ENCODE measurements at regions not wholly inside any gene's neighbourhood (a gene's known extent, or its start where the extent isn't known, plus 50 kb on each side); places are given as distances from the start of the nearest gene placed in this dataset.

DNA sequence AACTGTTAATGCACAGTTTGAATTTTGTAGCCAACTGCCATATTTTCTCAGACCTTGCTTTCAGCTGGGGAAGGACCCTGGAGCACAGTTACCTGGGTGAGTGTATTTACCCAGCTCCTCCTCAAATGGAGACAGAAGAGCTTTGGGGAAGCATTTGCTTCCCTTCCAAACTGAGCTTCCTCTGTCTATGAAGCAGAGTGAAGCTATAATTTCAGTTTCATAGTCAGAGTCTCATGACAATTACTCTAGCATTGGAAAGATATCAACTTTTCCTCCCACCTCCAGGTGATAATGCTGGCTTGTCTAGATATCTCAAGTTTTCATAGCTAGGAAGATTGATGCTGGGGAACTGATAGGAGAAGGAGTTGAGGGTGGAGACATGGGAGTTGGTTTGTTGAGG, 406.4 kb upstream of the CLINT1 start:
- no peak for ATAC-seq (ENCODE audit: insufficient read depth, low FRiP score)
- Histone ChIP-seq H3K4me3 (no peak overlapping the region), H3K36me3 (ENCODE audit: control insufficient read depth in 4 of 4, insufficient read depth in 4 of 4, low read length in 4 of 4) (no peaks in the 10 kb centered on the region), H3K27ac (ENCODE audit: low read depth in 1 of 2, low read length in 1 of 2) (no peak overlapping the region), H3K9ac (ENCODE audit: insufficient read depth in 1 of 2, low read length in 2 of 2) (no peak overlapping the region), H3K4me1 (ENCODE audit: control insufficient read depth in 5 of 5, insufficient read depth in 5 of 5, low read length in 5 of 5) (no peaks in the 10 kb centered on the region), H3K9me3 (ENCODE audit: control insufficient read depth in 4 of 4, insufficient read depth in 3 of 4, low read length in 3 of 4) (peaks cover 0 to 9% (median 1%) of the 10 kb centered on the region in 4 donors), H3K27me3 (ENCODE audit: control insufficient read depth in 3 of 3, insufficient read depth in 3 of 3, low read length in 2 of 3) (no peaks in the 10 kb centered on the region)
- TF ChIP-seq, protein P1, sequence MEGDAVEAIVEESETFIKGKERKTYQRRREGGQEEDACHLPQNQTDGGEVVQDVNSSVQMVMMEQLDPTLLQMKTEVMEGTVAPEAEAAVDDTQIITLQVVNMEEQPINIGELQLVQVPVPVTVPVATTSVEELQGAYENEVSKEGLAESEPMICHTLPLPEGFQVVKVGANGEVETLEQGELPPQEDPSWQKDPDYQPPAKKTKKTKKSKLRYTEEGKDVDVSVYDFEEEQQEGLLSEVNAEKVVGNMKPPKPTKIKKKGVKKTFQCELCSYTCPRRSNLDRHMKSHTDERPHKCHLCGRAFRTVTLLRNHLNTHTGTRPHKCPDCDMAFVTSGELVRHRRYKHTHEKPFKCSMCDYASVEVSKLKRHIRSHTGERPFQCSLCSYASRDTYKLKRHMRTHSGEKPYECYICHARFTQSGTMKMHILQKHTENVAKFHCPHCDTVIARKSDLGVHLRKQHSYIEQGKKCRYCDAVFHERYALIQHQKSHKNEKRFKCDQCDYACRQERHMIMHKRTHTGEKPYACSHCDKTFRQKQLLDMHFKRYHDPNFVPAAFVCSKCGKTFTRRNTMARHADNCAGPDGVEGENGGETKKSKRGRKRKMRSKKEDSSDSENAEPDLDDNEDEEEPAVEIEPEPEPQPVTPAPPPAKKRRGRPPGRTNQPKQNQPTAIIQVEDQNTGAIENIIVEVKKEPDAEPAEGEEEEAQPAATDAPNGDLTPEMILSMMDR (IDR thresholded peaks at IDR 0.05; ENCODE audit: control extremely low read depth, extremely low read depth): no peak
- DNase-seq: no peak

DNA sequence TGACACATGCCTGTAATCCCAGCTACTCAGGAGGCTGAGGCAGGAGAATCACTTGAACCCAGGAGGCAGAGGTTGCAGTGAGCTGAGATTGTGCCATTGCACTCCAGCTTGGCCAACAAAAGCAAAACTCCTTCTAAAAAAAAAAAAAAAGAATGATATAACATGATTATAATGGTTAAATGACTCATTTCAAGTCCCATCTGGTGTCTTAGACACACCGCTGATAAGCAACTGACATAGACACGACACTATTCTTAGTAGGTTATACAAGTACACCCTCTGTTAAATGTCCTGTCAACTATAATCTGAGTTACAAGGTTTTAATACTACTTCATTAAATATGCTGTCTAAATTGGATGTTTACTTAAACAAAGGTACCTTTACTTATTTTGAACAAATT, 405.3 kb upstream of the CLINT1 start:
- Histone ChIP-seq H3K9me3 (ENCODE audit: control insufficient read depth in 4 of 4, insufficient read depth in 3 of 4, low read length in 3 of 4) (peaks cover 0 to 9% (median 1%) of the 10 kb centered on the region in 4 donors), H3K4me3 (no peak overlapping the region), H3K27ac (ENCODE audit: low read depth in 1 of 2, low read length in 1 of 2) (no peak overlapping the region), H3K4me1 (ENCODE audit: control insufficient read depth in 5 of 5, insufficient read depth in 5 of 5, low read length in 5 of 5) (no peaks in the 10 kb centered on the region), H3K9ac (ENCODE audit: insufficient read depth in 1 of 2, low read length in 2 of 2) (no peak overlapping the region), H3K27me3 (ENCODE audit: control insufficient read depth in 3 of 3, insufficient read depth in 3 of 3, low read length in 2 of 3) (no peaks in the 10 kb centered on the region), H3K36me3 (ENCODE audit: control insufficient read depth in 4 of 4, insufficient read depth in 4 of 4, low read length in 4 of 4) (no peaks in the 10 kb centered on the region)
- DNase-seq (no peak), ATAC-seq (ENCODE audit: insufficient read depth, low FRiP score) (no peak)
- TF ChIP-seq, protein P1 (IDR thresholded peaks at IDR 0.05; ENCODE audit: control extremely low read depth, extremely low read depth): no peak
- 82 to 94% methylated on average over 2 of the region's 2 CpGs for WGBS, 2 donors

DNA sequence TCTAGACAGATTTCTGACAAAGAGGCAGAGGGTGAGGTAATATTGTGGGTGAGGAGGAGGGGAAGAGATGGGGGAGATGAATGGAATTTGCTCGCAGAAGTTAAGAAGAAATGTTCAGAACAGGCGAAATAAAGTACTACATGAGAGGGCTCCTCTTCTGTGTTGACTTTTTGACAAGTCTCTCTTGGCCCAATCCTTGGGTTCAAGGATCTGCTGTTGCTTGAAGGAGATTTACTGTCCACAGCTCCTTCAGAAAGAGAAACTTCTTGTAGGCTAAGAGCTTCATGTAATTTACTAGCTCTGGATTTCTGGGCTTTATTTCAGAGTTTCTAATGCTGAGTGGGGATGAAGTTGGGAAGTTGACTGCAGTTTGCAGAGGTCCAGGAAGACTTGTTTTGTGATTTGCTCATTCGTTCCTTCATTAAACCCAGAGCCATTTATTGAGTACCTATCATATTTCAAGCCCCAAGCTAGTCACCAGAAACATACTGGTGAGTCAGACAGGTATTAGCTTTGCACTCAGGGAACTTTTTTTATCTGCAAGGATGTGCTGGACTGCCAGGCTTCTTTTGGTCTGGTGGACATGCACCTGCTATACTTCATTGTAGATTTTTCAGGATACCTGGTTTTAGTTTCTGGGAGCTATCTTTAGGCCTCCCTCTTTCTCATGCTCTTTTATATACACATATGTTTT, 402.9 kb upstream of the CLINT1 start:
- H3K9me3 ChIP-seq (ENCODE audit: control insufficient read depth in 4 of 4, insufficient read depth in 3 of 4, low read length in 3 of 4): no peaks in the 10 kb centered on the region
- no peaks in the 10 kb centered on the region for H3K27me3 ChIP-seq (ENCODE audit: control insufficient read depth in 3 of 3, insufficient read depth in 3 of 3, low read length in 2 of 3)
- WGBS, 2 donors: 65 to 72% methylated on average over 3 of the region's 3 CpGs
- H3K9ac ChIP-seq (ENCODE audit: insufficient read depth in 1 of 2, low read length in 2 of 2): no peak overlapping the region
- H3K4me3 ChIP-seq: no peak overlapping the region
- TF ChIP-seq, protein P1 (IDR thresholded peaks at IDR 0.05; ENCODE audit: control extremely low read depth, extremely low read depth): no peak
- H3K4me1 ChIP-seq (ENCODE audit: control insufficient read depth in 5 of 5, insufficient read depth in 5 of 5, low read length in 5 of 5): no peaks in the 10 kb centered on the region
- ATAC-seq (ENCODE audit: insufficient read depth, low FRiP score): no peak
- H3K27ac ChIP-seq (ENCODE audit: low read depth in 1 of 2, low read length in 1 of 2): no peak overlapping the region
- no peaks in the 10 kb centered on the region for H3K36me3 ChIP-seq (ENCODE audit: control insufficient read depth in 4 of 4, insufficient read depth in 4 of 4, low read length in 4 of 4)
- DNase-seq: no peak

DNA sequence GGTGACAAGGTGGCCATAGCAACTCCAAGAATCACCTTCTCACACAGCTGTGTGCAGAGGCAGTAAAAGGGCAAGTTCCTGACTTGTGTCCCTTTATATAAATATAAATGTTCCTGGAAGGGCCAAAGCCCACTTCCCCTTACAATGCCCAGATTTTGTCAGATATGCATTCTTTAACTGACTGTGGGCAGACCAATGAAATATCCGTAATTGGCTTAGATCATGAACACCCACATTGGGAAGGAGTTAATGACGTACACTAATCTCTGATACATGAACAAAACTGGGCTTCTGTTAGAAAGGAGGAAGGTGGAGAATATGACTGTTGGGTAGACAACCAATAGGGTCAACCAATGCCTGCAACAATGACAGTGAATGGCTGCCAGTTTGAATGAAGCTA, 397.2 kb upstream of the CLINT1 start:
- Histone ChIP-seq H3K4me1 (ENCODE audit: control insufficient read depth in 5 of 5, insufficient read depth in 5 of 5, low read length in 5 of 5) (no peaks in the 10 kb centered on the region), H3K9ac (ENCODE audit: insufficient read depth in 1 of 2, low read length in 2 of 2) (no peak overlapping the region), H3K27ac (ENCODE audit: low read depth in 1 of 2, low read length in 1 of 2) (no peak overlapping the region), H3K36me3 (ENCODE audit: control insufficient read depth in 4 of 4, insufficient read depth in 4 of 4, low read length in 4 of 4) (no peaks in the 10 kb centered on the region), H3K4me3 (no peak overlapping the region), H3K9me3 (ENCODE audit: control insufficient read depth in 4 of 4, insufficient read depth in 3 of 4, low read length in 3 of 4) (no peaks in the 10 kb centered on the region), H3K27me3 (ENCODE audit: control insufficient read depth in 3 of 3, insufficient read depth in 3 of 3, low read length in 2 of 3) (peaks cover 0 to 2% (median 0%) of the 10 kb centered on the region in 3 donors)
- WGBS, 2 donors: 92 to 94% methylated on average over 2 of the region's 2 CpGs
- ATAC-seq (ENCODE audit: insufficient read depth, low FRiP score) (no peak), DNase-seq (no peak)
- TF ChIP-seq, protein P1 (IDR thresholded peaks at IDR 0.05; ENCODE audit: control extremely low read depth, extremely low read depth): no peak

Measured in lung (tissue), 11 donors.